HL-60 (cell line): ENCODE measurements at regions not wholly inside any gene's neighbourhood (a gene's known extent, or its start where the extent isn't known, plus 50 kb on each side); places are given as distances from the start of the nearest gene placed in this dataset.

Experiments used
- DNase-seq, 2 experiments: peaks; one replicate each; pipeline ENCODE4 v3.0.0-alpha.2; 2010 to 2020; ENCODE audit warnings: low read depth in 1 of 2, low spot score in 1 of 2
- H3K27ac ChIP-seq: fragments of 250-450 bp; sonication (Bioruptor Pico); replicated peaks from 2 replicates; pipeline ENCODE4 v1.5.1; 2020; ENCODE audit warnings: mild to moderate bottlenecking, moderate library complexity
- H3K27me3 ChIP-seq: fragments of 250-450 bp; sonication (Bioruptor Pico); 2 replicates; pipeline ENCODE4 v1.5.1; 2021; ENCODE audit warnings: mild to moderate bottlenecking, moderate library complexity; ENCODE audit not compliant: insufficient read depth, poor library complexity, severe bottlenecking
- H3K4me3 ChIP-seq: replicated peaks from 2 replicates; pipeline ENCODE4 v1.5.1; 2011; ENCODE audit warnings: mild to moderate bottlenecking, control low read depth, low read length; ENCODE audit not compliant: insufficient read depth
- GABPA ChIP-seq: IDR thresholded peaks from 2 replicates; pipeline ENCODE4 v1.6.1; 2012; ENCODE audit warnings: low read depth
- POLR2AphosphoS5 ChIP-seq: IDR thresholded peaks from 2 replicates; pipeline ENCODE4 v1.6.1; 2012; ENCODE audit warnings: low read depth
- SPI1 ChIP-seq: IDR thresholded peaks from 2 replicates; pipeline ENCODE4 v1.6.1; 2012; ENCODE audit warnings: low read depth, mild to moderate bottlenecking, borderline replicate concordance
- TF ChIP-seq, protein P1 (sequence below): IDR thresholded peaks from one replicate; pipeline ENCODE4 v1.5.1; 2011; ENCODE audit warnings: low read length, control low read depth, inconsistent platforms; ENCODE audit not compliant: insufficient read depth
- TF ChIP-seq, protein P2 (sequence below): IDR thresholded peaks from 2 replicates; pipeline ENCODE4 v1.6.1; 2012; ENCODE audit warnings: low read depth; ENCODE audit not compliant: insufficient replicate concordance

DNA sequence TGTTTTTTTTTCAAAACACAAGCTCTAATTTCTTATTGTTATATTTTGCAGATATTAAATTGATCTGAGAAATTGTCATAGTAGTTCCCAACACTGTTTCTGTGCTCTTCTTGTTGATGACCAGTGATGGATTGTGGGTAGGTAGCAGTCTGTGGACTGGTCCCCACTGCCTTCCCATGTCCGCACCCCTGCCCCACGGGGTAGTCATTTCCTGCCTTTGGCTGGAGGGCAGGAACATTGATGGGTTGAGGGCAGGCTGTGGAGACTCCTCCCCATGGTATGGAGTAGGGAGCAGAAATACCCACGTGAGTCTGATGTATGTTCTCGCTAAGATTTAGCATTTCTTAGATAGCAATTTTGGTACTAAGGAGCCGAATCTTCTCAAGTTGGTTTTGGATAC, 762.0 kb downstream of the CDH8 start:
- H3K27me3 ChIP-seq: no peaks in the 10 kb centered on the region
- DNase-seq: no peak
- no peak overlapping the region for H3K27ac ChIP-seq
- H3K4me3 ChIP-seq: no peak overlapping the region
- TF ChIP-seq, protein P1, sequence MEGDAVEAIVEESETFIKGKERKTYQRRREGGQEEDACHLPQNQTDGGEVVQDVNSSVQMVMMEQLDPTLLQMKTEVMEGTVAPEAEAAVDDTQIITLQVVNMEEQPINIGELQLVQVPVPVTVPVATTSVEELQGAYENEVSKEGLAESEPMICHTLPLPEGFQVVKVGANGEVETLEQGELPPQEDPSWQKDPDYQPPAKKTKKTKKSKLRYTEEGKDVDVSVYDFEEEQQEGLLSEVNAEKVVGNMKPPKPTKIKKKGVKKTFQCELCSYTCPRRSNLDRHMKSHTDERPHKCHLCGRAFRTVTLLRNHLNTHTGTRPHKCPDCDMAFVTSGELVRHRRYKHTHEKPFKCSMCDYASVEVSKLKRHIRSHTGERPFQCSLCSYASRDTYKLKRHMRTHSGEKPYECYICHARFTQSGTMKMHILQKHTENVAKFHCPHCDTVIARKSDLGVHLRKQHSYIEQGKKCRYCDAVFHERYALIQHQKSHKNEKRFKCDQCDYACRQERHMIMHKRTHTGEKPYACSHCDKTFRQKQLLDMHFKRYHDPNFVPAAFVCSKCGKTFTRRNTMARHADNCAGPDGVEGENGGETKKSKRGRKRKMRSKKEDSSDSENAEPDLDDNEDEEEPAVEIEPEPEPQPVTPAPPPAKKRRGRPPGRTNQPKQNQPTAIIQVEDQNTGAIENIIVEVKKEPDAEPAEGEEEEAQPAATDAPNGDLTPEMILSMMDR: no peak
- TF ChIP-seq POLR2AphosphoS5: no peak
- no peak for TF ChIP-seq SPI1
- TF ChIP-seq, protein P2, sequence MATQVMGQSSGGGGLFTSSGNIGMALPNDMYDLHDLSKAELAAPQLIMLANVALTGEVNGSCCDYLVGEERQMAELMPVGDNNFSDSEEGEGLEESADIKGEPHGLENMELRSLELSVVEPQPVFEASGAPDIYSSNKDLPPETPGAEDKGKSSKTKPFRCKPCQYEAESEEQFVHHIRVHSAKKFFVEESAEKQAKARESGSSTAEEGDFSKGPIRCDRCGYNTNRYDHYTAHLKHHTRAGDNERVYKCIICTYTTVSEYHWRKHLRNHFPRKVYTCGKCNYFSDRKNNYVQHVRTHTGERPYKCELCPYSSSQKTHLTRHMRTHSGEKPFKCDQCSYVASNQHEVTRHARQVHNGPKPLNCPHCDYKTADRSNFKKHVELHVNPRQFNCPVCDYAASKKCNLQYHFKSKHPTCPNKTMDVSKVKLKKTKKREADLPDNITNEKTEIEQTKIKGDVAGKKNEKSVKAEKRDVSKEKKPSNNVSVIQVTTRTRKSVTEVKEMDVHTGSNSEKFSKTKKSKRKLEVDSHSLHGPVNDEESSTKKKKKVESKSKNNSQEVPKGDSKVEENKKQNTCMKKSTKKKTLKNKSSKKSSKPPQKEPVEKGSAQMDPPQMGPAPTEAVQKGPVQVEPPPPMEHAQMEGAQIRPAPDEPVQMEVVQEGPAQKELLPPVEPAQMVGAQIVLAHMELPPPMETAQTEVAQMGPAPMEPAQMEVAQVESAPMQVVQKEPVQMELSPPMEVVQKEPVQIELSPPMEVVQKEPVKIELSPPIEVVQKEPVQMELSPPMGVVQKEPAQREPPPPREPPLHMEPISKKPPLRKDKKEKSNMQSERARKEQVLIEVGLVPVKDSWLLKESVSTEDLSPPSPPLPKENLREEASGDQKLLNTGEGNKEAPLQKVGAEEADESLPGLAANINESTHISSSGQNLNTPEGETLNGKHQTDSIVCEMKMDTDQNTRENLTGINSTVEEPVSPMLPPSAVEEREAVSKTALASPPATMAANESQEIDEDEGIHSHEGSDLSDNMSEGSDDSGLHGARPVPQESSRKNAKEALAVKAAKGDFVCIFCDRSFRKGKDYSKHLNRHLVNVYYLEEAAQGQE: no peak
- TF ChIP-seq GABPA: no peak

DNA sequence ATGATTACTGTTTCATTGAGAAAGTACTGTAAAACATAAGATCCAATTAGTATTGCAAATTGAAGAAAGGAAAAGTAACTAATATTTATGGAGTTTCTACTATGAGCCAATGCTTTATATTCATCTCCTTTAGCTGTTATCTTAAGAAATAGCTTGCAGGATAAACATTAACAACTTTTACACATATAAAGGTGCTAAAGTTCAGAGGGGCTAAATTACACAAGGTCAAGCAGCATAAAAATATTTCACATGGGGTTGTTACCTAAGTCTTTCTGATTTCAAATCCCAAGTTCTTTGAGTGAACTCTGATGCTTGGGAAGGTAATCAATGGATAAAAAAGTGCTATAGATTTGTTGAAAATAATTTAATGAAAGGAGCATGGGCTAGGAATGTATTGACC, 765.5 kb downstream of the CDH8 start:
- TF ChIP-seq, protein P2: no peak
- TF ChIP-seq SPI1 (no peak), GABPA (no peak), POLR2AphosphoS5 (no peak)
- TF ChIP-seq, protein P1: no peak
- DNase-seq: no peak
- Histone ChIP-seq H3K27me3 (no peaks in the 10 kb centered on the region), H3K27ac (no peak overlapping the region), H3K4me3 (no peak overlapping the region)

DNA sequence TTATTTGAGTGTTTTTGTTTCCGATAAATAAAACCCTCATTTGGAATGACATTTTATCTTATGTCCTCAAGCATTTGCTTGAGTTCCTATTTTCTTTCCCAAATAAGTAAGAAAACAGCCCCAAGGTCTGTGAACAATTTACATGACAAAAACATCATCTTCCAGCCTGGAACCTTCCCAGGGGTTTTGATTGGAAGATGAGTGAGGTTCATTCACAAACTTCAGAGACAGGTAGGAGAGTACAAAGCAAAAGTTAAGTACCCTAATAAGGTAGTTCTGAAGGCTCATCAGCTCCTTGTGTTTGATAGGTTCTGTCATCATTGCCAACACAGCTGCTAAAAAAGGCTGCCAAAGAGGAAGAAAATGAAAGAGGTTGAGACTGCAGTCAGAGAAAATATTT, 772.8 kb downstream of the CDH8 start:
- Histone ChIP-seq H3K27ac (no peak overlapping the region), H3K27me3 (no peaks in the 10 kb centered on the region), H3K4me3 (no peak overlapping the region)
- no peak for DNase-seq
- no peak for TF ChIP-seq GABPA
- TF ChIP-seq POLR2AphosphoS5: no peak
- TF ChIP-seq, protein P1: no peak
- TF ChIP-seq SPI1: no peak
- TF ChIP-seq, protein P2: no peak
